GM23338 (cell line): ENCODE measurements at regions not wholly inside any gene's neighbourhood (a gene's known extent, or its start where the extent isn't known, plus 50 kb on each side); places are given as distances from the start of the nearest gene placed in this dataset.

ENCODE experiments used
- ATAC-seq: fragments of 200-7000 bp; cut with Tn5 transposase; 3 replicates; pipeline ENCODE4 v1.9.1; 2020
- DNase-seq: peaks from one replicate; pipeline ENCODE4 v3.0.0-alpha.2; 2015; ENCODE audit warnings: low spot score
- H2AFZ ChIP-seq: fragments of 200-600 bp; sonication (generic); 2 replicates; pipeline ENCODE4 v1.8.0; 2016; ENCODE audit warnings: antibody characterized with exemption, mild to moderate bottlenecking, moderate library complexity
- H3F3A ChIP-seq: fragments of 200-600 bp; sonication (generic); replicated peaks from 2 replicates; pipeline ENCODE4 v1.8.0; 2017; ENCODE audit warnings: antibody characterized with exemption, mixed run types, low read depth
- H3K27ac ChIP-seq: fragments of 200-600 bp; sonication (generic); 2 replicates; pipeline ENCODE4 v1.6.1; 2016; ENCODE audit warnings: low read depth
- H3K27me3 ChIP-seq: fragments of 200-600 bp; sonication (generic); 2 replicates; pipeline ENCODE4 v1.8.0; 2016; ENCODE audit warnings: mild to moderate bottlenecking, mixed run types, moderate library complexity; ENCODE audit not compliant: insufficient read depth
- H3K36me3 ChIP-seq: fragments of 200-600 bp; sonication (generic); 2 replicates; pipeline ENCODE4 v1.8.0; 2016; ENCODE audit warnings: mild to moderate bottlenecking; ENCODE audit not compliant: insufficient read depth
- H3K4me1 ChIP-seq: fragments of 200-600 bp; sonication (generic); 2 replicates; pipeline ENCODE4 v1.8.0; 2016; ENCODE audit warnings: mild to moderate bottlenecking, moderate library complexity; ENCODE audit not compliant: insufficient read depth
- H3K4me2 ChIP-seq: fragments of 200-600 bp; sonication (generic); 2 replicates; pipeline ENCODE4 v1.7.1; 2017; ENCODE audit warnings: mixed run types
- H3K4me3 ChIP-seq: fragments of 200-600 bp; sonication (generic); 2 replicates; pipeline ENCODE4 v1.6.1; 2016; ENCODE audit warnings: mixed run types
- H3K79me2 ChIP-seq: fragments of 200-600 bp; sonication (generic); replicated peaks from 2 replicates; pipeline ENCODE4 v1.8.0; 2017; ENCODE audit warnings: mild to moderate bottlenecking; ENCODE audit not compliant: insufficient read depth
- H3K9me2 ChIP-seq: fragments of 200-600 bp; sonication (generic); 2 replicates; pipeline ENCODE4 v1.8.0; 2017; ENCODE audit not compliant: insufficient read depth
- H4K20me1 ChIP-seq: fragments of 200-600 bp; sonication (generic); replicated peaks from 2 replicates; pipeline ENCODE4 v1.8.0; 2017; ENCODE audit warnings: mild to moderate bottlenecking; ENCODE audit not compliant: insufficient read depth
- H3K27ac Mint-ChIP-seq: 2 replicates; pipeline ENCODE4 v1.8.0; 2020; ENCODE audit warnings: inconsistent platforms, mild to moderate bottlenecking, moderate library complexity, mixed read lengths
- H3K27me3 Mint-ChIP-seq: 3 replicates; pipeline ENCODE4 v1.8.0; 2022; ENCODE audit warnings: low read depth, mild to moderate bottlenecking, moderate library complexity, mixed read lengths, inconsistent platforms; ENCODE audit not compliant: insufficient read depth, poor library complexity
- H3K36me3 Mint-ChIP-seq: 3 replicates; pipeline ENCODE4 v1.8.0; 2021; ENCODE audit warnings: low read depth, mild to moderate bottlenecking, inconsistent platforms, moderate library complexity, mixed read lengths
- H3K4me1 Mint-ChIP-seq: 3 replicates; pipeline ENCODE4 v1.8.0; 2020; ENCODE audit warnings: mild to moderate bottlenecking, inconsistent platforms, mixed read lengths
- H3K4me3 Mint-ChIP-seq: 3 replicates; pipeline ENCODE4 v1.8.0; 2021; ENCODE audit warnings: moderate library complexity, mild to moderate bottlenecking, inconsistent platforms, mixed read lengths
- H3K9me3 Mint-ChIP-seq: 3 replicates; pipeline ENCODE4 v1.8.0; 2020; ENCODE audit warnings: moderate library complexity, mild to moderate bottlenecking, inconsistent platforms, mixed read lengths
- CREB1 ChIP-seq: fragments of 250-450 bp; sonication (Bioruptor Pico); IDR thresholded peaks from 2 replicates; pipeline ENCODE4 v1.5.0; 2020; ENCODE audit warnings: low read depth, mild to moderate bottlenecking, moderate library complexity
- ETS1 ChIP-seq: IDR thresholded peaks from 2 replicates; pipeline ENCODE4 v1.6.1; 2016; ENCODE audit warnings: antibody characterized with exemption
- EZH2 ChIP-seq: fragments of 200-600 bp; sonication (generic); IDR thresholded peaks from one replicate; pipeline ENCODE4 v1.8.0; 2017; ENCODE audit warnings: antibody characterized with exemption, mild to moderate bottlenecking, low read depth; ENCODE audit not compliant: unreplicated experiment
- EZH2phosphoT487 ChIP-seq: fragments of 200-600 bp; sonication (generic); IDR thresholded peaks from one replicate; pipeline ENCODE4 v1.8.1; 2018; ENCODE audit warnings: antibody characterized with exemption; ENCODE audit not compliant: unreplicated experiment
- NANOG ChIP-seq: IDR thresholded peaks from 2 replicates; pipeline ENCODE4 v1.6.1; 2016; ENCODE audit warnings: antibody characterized with exemption, borderline replicate concordance
- STAT1 ChIP-seq: IDR thresholded peaks from one replicate; pipeline ENCODE4 v1.6.1; 2016; ENCODE audit warnings: antibody characterized with exemption; ENCODE audit not compliant: unreplicated experiment
- ZNF114 ChIP-seq: fragments of 250-450 bp; sonication (Bioruptor Pico); IDR thresholded peaks from 2 replicates; pipeline ENCODE4 v1.5.0; 2020; ENCODE audit warnings: mild to moderate bottlenecking, moderate library complexity
- ZNF331 ChIP-seq: fragments of 250-450 bp; sonication (Bioruptor Pico); IDR thresholded peaks from 2 replicates; pipeline ENCODE4 v1.5.0; 2020; ENCODE audit warnings: low read depth, mild to moderate bottlenecking, moderate library complexity
- TF ChIP-seq, protein P1 (sequence below), 2 experiments: fragments of 200-600 bp in 1 of 2; sonication (generic) in 1 of 2; conservative IDR thresholded peaks; 2 replicates each; pipeline versions ENCODE4 v1.5.1 to v1.6.1; 2016 to 2017; ENCODE audit warnings: antibody characterized with exemption in 2 of 2, low read depth in 2 of 2, mild to moderate bottlenecking in 2 of 2, moderate library complexity in 1 of 2
- TF ChIP-seq, protein P2 (sequence below): fragments of 250-450 bp; sonication (Bioruptor Pico); IDR thresholded peaks from 2 replicates; pipeline ENCODE4 v1.5.0; 2020; ENCODE audit warnings: mild to moderate bottlenecking, moderate library complexity

DNA sequence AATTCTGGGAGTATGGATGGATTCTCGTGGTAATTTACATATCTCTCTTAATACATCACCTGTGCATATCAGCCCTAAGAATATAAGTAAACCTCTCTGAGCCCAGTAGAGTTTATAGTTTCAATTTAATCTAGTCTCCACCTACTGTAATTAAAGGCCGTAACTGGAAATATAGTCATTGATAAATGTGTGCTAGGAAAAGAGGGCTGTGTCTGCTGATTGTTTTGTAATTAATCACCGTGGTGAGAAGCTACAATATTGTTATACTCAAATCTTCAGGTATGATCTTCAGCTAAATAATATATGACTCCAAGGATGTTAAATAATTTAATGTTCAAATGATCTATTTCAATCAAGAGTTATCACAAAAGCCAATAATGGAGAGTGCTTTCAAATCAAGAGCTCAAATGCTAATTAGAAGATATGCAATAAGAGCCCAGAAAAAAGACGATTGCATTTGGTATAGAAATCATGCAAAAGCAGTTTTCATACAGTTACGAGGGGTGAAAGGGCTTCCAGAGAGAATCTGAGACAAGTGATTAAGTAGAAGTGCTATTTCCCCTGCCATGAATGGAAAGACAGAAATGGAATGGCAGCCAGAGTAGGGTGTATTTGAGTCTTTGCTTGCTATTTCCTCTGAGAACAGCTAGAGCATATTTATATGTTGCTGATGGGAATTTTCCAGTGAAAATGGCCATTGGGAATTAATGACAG, 1134.3 kb downstream of the NCAM2 start:
- Mint-ChIP-seq H3K36me3 (no peaks in the 10 kb centered on the region), H3K9me3 (no peaks in the 10 kb centered on the region), H3K4me1 (no peaks in the 10 kb centered on the region), H3K4me3 (no peak overlapping the region), H3K27me3 (no peaks in the 10 kb centered on the region), H3K27ac (no peak overlapping the region)
- Histone ChIP-seq H3K4me1 (peaks cover 1% of the 10 kb centered on the region; the same call in 1 of the 2 replicates), H3F3A (no peaks in the 10 kb centered on the region), H3K4me2 (no peak overlapping the region), H2AFZ (no peak overlapping the region), H3K9me2 (peaks cover 4% of the 10 kb centered on the region; the same call in 1 of the 2 replicates), H4K20me1 (no peaks in the 10 kb centered on the region), H3K79me2 (no peaks in the 10 kb centered on the region), H3K27ac (no peak overlapping the region), H3K27me3 (no peaks in the 10 kb centered on the region), H3K4me3 (no peak overlapping the region), H3K36me3 (no peaks in the 10 kb centered on the region)
- DNase-seq = no peak
- ATAC-seq = no peak
- TF ChIP-seq CREB1 (CRISPR knock-in tag) (no peak), ZNF331 (CRISPR knock-in tag) (no peak), NANOG (no peak), ZNF114 (CRISPR knock-in tag) (no peak), ETS1 (no peak), EZH2phosphoT487 (no peak)
- TF ChIP-seq, protein P1, sequence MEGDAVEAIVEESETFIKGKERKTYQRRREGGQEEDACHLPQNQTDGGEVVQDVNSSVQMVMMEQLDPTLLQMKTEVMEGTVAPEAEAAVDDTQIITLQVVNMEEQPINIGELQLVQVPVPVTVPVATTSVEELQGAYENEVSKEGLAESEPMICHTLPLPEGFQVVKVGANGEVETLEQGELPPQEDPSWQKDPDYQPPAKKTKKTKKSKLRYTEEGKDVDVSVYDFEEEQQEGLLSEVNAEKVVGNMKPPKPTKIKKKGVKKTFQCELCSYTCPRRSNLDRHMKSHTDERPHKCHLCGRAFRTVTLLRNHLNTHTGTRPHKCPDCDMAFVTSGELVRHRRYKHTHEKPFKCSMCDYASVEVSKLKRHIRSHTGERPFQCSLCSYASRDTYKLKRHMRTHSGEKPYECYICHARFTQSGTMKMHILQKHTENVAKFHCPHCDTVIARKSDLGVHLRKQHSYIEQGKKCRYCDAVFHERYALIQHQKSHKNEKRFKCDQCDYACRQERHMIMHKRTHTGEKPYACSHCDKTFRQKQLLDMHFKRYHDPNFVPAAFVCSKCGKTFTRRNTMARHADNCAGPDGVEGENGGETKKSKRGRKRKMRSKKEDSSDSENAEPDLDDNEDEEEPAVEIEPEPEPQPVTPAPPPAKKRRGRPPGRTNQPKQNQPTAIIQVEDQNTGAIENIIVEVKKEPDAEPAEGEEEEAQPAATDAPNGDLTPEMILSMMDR (conservative IDR thresholded peaks at IDR 0.05; ENCODE audit: low read depth in 2 of 2) = no peak

DNA sequence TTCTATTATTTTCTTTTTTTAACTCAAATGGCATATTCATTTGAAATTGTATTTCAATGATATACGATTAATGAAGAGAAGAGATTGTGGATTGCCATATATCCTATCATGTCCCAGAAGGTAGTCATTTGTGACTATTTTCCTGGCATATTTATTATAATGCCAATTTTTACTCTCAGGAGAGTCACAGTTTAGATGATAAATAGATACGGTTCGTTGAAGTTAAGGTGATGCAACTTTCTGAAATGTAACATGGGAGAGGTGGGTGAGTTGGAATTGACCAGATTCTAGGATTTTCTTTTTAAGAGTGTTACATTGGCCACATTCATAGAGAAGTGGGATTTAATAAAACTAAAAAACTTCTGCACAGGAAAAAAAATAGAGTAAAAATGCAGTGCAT, 1138.5 kb downstream of the NCAM2 start:
- H3K27ac Mint-ChIP-seq = peak overlapping the region; percentile 46; the same call in 1 of the 2 replicates
- H3K27ac ChIP-seq = no peak overlapping the region
- H3K9me3 Mint-ChIP-seq = no peaks in the 10 kb centered on the region
- no peak overlapping the region for H3K4me3 Mint-ChIP-seq
- no peak overlapping the region for H3K4me3 ChIP-seq
- DNase-seq (no peak), ATAC-seq (no peak)
- H3K27me3 ChIP-seq = no peaks in the 10 kb centered on the region
- H2AFZ ChIP-seq = no peak overlapping the region
- no peak overlapping the region for H3K4me2 ChIP-seq
- H3K4me1 ChIP-seq = no peaks in the 10 kb centered on the region
- no peaks in the 10 kb centered on the region for H3K36me3 Mint-ChIP-seq
- H4K20me1 ChIP-seq = no peaks in the 10 kb centered on the region
- H3K4me1 Mint-ChIP-seq = no peaks in the 10 kb centered on the region
- H3F3A ChIP-seq = no peaks in the 10 kb centered on the region
- no peaks in the 10 kb centered on the region for H3K9me2 ChIP-seq
- H3K79me2 ChIP-seq = no peaks in the 10 kb centered on the region
- H3K27me3 Mint-ChIP-seq = no peaks in the 10 kb centered on the region
- no peaks in the 10 kb centered on the region for H3K36me3 ChIP-seq
- no peak for TF ChIP-seq NANOG
- no peak for TF ChIP-seq CREB1 (CRISPR knock-in tag)
- no peak for TF ChIP-seq ZNF114 (CRISPR knock-in tag)
- no peak for TF ChIP-seq STAT1
- no peak for TF ChIP-seq EZH2
- no peak for TF ChIP-seq ETS1
- TF ChIP-seq EZH2phosphoT487 = no peak
- TF ChIP-seq, protein P2, sequence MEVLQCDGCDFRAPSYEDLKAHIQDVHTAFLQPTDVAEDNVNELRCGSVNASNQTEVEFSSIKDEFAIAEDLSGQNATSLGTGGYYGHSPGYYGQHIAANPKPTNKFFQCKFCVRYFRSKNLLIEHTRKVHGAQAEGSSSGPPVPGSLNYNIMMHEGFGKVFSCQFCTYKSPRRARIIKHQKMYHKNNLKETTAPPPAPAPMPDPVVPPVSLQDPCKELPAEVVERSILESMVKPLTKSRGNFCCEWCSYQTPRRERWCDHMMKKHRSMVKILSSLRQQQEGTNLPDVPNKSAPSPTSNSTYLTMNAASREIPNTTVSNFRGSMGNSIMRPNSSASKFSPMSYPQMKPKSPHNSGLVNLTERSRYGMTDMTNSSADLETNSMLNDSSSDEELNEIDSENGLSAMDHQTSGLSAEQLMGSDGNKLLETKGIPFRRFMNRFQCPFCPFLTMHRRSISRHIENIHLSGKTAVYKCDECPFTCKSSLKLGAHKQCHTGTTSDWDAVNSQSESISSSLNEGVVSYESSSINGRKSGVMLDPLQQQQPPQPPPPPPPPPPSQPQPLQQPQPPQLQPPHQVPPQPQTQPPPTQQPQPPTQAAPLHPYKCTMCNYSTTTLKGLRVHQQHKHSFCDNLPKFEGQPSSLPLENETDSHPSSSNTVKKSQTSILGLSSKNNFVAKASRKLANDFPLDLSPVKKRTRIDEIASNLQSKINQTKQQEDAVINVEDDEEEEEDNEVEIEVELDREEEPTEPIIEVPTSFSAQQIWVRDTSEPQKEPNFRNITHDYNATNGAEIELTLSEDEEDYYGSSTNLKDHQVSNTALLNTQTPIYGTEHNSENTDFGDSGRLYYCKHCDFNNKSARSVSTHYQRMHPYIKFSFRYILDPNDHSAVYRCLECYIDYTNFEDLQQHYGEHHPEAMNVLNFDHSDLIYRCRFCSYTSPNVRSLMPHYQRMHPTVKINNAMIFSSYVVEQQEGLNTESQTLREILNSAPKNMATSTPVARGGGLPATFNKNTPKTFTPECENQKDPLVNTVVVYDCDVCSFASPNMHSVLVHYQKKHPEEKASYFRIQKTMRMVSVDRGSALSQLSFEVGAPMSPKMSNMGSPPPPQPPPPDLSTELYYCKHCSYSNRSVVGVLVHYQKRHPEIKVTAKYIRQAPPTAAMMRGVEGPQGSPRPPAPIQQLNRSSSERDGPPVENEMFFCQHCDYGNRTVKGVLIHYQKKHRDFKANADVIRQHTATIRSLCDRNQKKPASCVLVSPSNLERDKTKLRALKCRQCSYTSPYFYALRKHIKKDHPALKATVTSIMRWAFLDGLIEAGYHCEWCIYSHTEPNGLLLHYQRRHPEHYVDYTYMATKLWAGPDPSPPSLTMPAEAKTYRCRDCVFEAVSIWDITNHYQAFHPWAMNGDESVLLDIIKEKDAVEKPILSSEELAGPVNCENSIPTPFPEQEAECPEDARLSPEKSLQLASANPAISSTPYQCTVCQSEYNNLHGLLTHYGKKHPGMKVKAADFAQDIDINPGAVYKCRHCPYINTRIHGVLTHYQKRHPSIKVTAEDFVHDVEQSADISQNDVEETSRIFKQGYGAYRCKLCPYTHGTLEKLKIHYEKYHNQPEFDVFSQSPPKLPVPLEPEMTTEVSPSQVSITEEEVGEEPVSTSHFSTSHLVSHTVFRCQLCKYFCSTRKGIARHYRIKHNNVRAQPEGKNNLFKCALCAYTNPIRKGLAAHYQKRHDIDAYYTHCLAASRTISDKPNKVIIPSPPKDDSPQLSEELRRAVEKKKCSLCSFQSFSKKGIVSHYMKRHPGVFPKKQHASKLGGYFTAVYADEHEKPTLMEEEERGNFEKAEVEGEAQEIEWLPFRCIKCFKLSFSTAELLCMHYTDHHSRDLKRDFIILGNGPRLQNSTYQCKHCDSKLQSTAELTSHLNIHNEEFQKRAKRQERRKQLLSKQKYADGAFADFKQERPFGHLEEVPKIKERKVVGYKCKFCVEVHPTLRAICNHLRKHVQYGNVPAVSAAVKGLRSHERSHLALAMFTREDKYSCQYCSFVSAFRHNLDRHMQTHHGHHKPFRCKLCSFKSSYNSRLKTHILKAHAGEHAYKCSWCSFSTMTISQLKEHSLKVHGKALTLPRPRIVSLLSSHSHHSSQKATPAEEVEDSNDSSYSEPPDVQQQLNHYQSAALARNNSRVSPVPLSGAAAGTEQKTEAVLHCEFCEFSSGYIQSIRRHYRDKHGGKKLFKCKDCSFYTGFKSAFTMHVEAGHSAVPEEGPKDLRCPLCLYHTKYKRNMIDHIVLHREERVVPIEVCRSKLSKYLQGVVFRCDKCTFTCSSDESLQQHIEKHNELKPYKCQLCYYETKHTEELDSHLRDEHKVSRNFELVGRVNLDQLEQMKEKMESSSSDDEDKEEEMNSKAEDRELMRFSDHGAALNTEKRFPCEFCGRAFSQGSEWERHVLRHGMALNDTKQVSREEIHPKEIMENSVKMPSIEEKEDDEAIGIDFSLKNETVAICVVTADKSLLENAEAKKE (CRISPR knock-in tag) = no peak
- no peak for TF ChIP-seq ZNF331 (CRISPR knock-in tag)
